HL-60/S4 (cell line): ENCODE measurements at regions not wholly inside any gene's neighbourhood (a gene's known extent, or its start where the extent isn't known, plus 50 kb on each side); places are given as distances from the start of the nearest gene placed in this dataset.

Experiments used
- in situ Hi-C: fragments of 300-500 bp; cut with MboI; formaldehyde crosslinking; loops from 2 replicates; pipeline ENCODE4 v1.14.3; 2022; ENCODE audit warnings: low sequenced_read_pairs

DNA sequence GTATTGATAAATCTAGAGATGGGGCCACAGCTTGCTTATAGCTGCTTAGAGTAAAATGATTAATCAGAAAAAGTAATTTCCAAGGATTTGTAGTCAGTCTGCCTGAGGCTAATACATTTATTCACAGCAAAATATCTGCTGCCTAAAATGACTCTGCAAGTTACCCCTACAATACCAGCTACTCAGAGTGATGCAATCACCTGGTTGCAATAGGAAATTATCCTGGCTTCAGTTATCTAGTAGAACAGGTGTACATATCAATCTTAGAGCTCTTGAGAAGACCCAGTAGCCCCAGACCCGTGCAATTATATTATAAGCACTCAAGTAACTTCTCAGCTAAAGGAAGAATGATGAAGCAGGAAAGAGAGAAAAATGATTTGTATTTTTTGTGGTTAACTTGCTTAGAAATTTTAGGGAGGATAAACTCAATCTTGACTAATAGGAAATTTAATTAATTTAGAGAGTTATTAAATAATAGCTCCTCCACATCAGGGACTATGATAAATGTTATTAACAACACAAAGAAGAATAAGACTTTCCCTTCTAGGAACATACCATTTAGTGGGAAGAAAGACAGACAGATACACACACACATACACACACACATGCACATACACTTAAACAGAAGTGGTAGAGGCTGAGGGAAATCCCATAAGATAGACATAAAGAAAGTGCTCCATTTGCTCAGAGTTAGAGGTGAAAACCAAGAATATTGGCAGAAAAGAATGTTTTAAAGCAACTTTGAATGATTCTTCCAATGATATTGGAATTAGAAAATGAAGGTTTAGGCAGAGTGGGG is 140.4 kb upstream of the PRSS1 start:
- in situ Hi-C loops, result no loop called here

DNA sequence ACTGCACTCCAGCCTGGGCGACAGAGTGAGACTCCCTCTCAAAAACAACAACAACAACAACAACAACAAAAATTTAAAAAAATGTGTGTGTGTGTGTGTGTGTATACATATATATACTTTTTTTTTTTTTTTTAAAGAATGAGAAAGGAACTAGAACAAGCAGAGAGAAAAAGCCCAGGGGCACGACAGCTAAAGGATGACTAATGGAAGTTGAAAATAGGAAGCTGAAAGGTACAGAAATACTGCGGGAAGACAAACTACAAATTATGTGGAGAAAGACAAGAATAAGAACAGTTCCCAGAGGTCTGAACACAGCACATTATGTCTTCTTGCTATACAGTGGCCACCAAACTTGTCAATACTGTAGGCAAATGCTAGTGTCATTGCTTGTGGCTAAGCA is 141.9 kb upstream of the PRSS1 start:
- in situ Hi-C loops, result no loop called here

DNA sequence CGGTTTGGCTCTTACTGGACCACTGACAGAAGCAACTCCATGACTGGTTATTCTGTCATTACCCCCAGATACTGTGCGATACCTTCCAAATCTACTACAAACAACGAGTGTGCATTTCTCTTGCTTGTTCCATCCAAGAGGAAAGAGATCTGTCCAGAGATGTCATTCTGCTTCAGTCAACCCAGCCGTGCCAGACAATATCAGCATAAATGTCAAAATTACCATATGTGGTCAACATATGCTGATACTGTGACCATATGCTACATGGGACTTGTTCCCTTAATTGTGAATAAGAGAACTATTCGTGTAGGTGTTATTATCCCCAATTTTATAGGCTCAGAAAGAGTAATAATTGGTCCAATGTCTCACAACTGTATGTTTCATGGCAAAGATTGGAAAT is 143.2 kb upstream of the PRSS1 start:
- in situ Hi-C loops, result no loop called here

DNA sequence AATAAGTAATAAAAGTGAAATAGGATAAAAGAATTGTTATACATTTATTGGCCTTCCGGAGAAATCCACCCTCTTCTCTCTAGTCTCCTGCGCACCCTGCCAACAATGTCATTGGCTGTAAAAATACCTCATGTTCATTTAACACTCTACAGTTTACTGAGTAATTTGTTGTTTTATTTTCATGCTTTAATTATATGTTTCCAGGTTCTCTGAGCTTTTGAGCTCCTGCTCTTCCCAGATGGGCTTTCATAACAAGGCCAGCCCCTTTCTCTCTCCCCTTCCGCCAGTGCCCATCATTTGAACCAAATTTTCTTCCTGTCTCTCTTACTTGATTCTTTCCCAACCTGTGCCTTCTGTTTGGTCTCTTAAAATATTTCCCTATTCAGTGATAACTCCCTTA is 144.6 kb upstream of the PRSS1 start:
- in situ Hi-C loops, result no loop called here

DNA sequence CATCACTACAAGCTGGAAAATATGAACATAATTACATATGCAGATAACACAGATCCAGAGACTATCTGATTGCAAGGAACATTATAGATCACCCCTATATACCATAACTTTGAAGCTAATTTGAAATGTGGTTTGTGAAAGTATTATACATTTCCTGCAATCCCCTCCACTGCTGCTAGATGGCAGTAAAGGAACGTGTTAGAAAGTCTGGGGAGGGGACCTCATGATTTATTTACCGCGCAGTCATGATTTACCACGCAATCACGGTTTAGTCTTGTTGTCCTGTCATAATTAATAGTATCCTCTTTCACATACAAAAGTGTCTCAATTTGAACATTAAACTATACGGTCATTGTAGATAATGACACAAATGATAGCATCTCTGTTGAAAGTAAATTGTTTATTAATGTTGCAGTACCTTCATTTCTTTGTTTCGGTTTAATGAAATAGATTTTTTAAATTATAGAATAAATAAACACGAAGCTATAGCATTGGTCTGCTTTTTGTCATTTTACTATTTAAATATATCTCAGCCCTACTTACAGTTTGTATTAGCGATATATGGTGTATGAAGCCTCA is 145.3 kb upstream of the PRSS1 start:
- in situ Hi-C loops, result no loop called here

DNA sequence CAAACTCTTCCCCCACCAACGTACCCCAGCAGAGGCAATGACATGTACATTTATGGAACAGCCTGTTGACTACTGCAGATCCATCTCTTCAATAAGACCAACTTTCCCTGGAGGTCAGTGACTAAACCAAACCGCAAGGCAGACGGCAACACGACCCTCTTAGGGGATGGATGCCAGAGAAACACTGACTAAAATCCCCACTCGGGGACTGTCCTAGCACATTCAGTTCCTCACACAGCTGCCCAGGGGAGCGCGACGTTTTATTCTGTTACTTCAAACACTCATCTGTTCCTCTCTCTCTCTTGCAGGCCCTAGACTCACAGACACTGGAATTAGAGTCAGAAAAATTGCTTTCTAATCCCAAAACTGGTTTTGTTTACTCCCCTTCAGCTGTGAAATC is 146.5 kb upstream of the PRSS1 start:
- in situ Hi-C loops, result no loop called here

GRCh38 chr7:142602183-142602582 is 147.1 kb upstream of the PRSS1 start:
- in situ Hi-C loops, result no loop called here

DNA sequence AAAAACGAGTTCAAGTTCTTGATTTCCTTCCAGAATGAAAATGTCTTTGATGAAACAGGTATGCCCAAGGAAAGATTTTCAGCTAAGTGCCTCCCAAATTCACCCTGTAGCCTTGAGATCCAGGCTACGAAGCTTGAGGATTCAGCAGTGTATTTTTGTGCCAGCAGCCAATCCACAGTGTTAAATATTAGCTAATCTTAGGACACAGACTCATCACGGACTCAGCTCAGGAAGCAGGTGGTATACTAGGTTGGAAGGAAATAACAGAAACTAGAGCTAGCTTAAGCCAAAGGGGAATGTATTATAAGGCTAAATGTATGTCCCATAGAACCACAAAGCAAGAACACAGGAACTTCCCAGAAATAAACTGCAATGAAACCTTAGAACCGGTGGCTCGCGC is 151.0 kb upstream of the PRSS1 start:
- in situ Hi-C loops, result no loop called here

DNA sequence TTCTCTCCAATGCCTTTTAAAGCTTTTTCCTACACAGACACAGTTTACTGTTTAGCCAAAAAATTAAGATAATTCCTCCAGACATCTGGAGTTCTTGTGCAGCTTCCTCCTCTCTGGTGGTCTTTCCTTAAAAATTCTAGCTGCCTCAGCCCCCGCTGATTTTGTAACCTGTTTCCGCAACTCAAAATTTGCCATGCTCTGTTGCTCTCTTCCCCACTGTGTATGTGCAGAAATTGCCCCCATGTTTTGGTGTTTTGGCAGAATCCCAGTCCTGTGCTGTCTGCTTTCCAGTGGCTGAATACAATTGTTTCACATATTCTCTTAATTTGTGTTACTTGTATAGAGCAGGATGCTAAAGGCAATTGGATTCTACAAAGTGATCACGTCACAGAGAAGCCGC is 151.7 kb upstream of the PRSS1 start:
- in situ Hi-C loops, result no loop called here

DNA sequence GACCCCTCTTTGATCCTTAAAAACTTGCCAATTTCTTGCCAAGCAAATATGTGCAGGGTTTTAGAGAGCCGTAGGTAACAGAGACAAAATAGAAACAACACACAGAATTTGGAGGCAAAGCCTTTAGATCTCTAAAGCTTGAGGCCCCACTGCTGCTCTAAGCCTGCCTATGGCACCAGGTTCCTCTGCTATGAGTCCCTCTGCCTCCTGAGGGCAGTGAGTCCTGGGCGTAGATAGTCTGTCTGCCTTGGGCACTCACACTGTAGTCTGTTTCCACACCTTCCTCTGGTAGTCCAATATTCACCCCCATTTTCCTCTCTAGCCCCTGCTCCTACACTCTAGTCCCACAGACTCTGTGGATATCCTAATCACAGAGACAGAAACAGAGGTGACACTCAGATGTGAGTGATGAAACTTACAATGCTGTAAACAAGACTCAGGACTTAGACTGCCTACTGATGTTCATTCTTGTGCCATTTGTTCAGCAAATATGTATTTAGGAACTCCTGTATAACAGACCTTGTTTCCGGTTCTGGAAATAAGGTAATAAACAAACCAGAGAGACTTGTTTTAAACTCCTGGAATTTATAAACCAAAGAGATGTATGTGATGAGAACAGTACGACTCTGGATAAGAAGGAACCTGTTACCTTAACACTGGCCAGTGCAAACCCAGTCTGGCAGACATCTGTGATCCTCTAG is 153.3 kb upstream of the PRSS1 start:
- in situ Hi-C loops, result no loop called here

DNA sequence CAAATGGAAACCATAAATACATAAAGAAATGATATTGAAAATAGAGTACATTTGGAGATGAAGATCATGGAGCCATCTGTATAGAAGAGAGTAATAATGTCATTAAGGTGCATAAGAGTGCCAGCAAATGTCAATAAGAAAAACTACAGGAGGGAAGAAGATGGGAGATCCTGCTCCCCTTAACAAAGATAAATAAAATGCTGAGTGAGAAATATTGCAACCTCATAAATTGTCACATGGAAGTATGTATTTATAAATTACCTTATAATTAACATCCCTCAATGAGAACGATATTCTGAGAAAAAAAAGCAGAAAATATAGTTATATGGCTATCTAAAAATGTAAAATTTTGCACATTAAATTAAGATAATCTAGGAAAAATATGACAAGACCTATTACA is 155.2 kb upstream of the PRSS1 start:
- in situ Hi-C loops, result no loop called here

- in situ Hi-C loops, result no loop called here
Measured at GRCh38 chr7:142593106-142593505, 156.2 kb upstream of the PRSS1 start.

- in situ Hi-C loops, result no loop called here
Measured at GRCh38 chr7:142592664-142593063, 156.6 kb upstream of the PRSS1 start.

GRCh38 chr7:142592231-142592630 is 157.0 kb upstream of the PRSS1 start:
- in situ Hi-C loops, result no loop called here

DNA sequence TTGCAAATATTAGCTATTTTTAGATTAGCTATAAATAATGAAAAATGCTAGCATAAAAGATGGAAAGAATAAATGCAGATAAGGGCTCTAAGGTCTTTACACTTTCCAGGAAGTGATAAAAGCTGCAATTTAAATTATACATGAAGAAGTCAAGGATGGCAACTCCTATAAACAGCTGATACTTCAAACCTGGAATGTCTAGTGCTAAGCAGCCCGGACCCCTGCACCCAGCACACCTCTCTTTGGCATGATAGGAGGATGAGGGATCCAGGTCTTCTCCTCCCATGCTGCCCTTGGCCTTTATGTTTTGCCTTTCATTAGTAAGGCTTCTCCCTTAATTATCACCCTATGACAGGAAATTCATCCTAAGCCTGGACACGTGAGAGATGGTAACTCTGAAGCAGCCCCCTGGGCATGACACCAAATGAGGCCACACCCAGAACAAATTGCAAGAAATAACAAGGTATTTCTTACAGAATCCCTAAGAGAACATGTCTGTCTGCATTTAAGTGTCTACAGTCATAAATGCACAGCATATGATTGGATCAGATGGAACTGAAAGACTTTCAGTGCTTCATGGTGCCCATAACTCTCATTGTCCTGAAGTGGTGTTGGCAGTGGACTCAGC is 158.3 kb upstream of the PRSS1 start:
- in situ Hi-C loops, result no loop called here

DNA sequence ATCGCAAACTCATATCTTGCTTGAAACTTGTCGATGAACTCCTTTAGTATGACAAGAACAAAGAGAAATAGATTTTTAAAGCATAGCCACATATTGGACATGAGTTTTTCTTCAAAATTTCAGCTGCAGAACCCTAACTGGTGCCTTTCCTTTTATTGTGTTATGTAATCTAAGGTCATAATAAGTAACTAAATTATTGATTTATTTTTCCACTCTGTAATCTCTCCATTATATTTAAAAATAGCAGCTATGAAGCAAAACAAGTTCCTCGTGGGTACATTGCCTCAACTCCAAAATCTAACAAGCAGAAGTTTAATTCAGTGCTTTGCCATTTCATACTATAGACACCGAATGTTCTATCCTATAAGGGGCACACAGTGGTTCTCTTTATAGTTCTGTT is 159.2 kb upstream of the PRSS1 start:
- in situ Hi-C loops, result no loop called here

- in situ Hi-C loops, result no loop called here
Measured at GRCh38 chr7:142587578-142588191, 161.6 kb upstream of the PRSS1 start.

DNA sequence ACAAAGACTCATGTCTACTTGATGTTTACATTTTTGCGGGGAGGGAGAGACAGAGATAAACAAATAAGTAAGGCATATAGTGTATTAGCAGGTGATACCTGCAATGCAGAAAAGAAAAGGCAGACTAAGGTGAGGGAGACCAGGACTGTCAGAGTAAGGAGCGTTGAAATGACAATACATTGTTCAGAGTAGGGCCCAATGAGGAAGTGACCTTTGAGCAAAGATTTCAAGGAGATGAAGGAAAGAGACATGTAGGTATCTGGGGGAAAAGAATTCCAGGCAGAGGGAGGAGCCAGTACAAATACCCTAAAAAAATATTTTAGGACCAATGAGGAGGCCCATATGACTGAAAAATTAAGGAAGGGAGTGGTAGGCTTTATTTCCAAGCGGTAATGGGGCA is 162.7 kb upstream of the PRSS1 start:
- in situ Hi-C loops, result no loop called here

- in situ Hi-C loops, result no loop called here
Measured at GRCh38 chr7:142585425-142585824, 163.8 kb upstream of the PRSS1 start.

DNA sequence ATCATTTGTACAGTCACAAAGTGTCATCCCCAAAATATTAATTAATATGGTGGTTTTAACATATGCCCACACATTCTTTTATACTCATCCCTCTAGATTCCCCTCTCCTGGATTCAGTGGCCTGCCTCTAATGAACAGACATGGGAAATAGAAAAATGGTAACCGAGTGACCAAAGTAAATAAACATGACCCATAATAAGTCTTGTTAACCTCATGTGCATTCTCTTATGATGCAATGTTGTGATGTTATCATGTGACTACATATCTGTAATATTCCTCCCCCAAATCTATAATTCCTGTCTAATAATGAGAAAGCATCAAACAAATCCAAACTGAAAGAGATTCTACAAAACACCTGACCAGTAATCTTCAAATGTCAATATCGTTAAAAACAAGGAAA is 164.5 kb upstream of the PRSS1 start:
- in situ Hi-C loops, result no loop called here

GRCh38 chr7:142583446-142583845 is 165.8 kb upstream of the PRSS1 start:
- in situ Hi-C loops, result no loop called here
